ENCODE measurements at regions not wholly inside any gene's neighbourhood (a gene's known extent, or its start where the extent isn't known, plus 50 kb on each side); places are given as distances from the start of the nearest gene placed in this dataset.
"Not testable (repeated sequence)": the region's sequence is repeated elsewhere in the genome, so short reads cannot be mapped to it uniquely, and the experiment has no call there.

DNA sequence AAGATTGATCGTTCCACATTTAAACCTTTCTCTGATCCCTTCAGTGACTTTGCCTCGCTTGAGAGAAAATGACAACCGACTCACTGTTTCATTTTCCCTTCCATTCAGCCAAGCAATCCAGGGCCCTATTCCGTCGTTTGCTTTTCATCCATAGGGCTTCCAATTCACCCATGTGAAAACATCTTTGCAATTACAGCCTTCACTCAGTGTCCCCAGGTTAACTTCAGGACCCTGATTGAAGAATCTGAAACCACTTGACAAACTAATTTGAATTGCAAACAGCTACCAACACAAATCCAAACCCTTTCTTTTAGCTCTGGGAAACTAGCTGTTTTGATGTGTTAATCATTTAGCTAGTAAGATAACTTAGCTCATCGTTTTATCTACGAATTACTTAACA lies 120.2 kb upstream of the FAM9C start:
- H3K4me3 ChIP-seq (ENCODE audit: low read depth, low read length) = no peak overlapping the region
- TF ChIP-seq, protein P1, sequence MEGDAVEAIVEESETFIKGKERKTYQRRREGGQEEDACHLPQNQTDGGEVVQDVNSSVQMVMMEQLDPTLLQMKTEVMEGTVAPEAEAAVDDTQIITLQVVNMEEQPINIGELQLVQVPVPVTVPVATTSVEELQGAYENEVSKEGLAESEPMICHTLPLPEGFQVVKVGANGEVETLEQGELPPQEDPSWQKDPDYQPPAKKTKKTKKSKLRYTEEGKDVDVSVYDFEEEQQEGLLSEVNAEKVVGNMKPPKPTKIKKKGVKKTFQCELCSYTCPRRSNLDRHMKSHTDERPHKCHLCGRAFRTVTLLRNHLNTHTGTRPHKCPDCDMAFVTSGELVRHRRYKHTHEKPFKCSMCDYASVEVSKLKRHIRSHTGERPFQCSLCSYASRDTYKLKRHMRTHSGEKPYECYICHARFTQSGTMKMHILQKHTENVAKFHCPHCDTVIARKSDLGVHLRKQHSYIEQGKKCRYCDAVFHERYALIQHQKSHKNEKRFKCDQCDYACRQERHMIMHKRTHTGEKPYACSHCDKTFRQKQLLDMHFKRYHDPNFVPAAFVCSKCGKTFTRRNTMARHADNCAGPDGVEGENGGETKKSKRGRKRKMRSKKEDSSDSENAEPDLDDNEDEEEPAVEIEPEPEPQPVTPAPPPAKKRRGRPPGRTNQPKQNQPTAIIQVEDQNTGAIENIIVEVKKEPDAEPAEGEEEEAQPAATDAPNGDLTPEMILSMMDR (IDR thresholded peaks at IDR 0.05; ENCODE audit: low read depth, low read length, missing control alignments) = no peak
- DNase-seq (ENCODE audit: low read depth) = no peak

DNA sequence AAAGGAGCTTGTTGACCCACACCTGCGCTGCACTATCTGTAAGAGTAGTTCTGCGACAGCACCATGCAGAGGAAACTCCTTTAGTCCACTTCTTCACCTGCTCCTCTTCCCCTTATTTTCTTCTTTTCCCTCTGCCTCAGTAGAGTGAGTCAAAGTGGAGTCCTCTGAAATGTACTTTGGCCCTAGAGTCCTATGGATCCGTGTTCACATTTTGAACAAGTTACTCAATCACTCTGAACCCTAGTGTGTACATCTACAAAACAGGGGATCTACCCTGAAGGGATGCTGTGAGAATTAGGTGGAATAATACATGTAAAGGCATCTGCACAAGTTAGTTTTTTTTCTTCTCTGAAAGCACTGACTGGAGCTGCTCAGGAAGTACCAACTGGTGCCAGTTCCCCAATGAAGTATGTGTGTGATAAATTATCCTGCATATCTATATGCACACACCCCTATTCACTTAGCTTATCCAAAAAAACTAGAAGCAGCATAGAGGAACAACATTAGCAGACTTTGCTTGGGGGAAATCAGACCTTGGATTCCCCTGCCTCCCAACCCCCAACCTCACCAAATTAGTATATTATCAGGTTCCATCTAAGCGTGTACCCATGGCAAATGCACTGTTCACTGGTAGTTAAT lies 118.5 kb upstream of the FAM9C start:
- TF ChIP-seq, protein P1 (IDR thresholded peaks at IDR 0.05; ENCODE audit: low read depth, low read length, missing control alignments) = no peak
- DNase-seq (ENCODE audit: low read depth) = no peak
- no peak overlapping the region for H3K4me3 ChIP-seq (ENCODE audit: low read depth, low read length)

DNA sequence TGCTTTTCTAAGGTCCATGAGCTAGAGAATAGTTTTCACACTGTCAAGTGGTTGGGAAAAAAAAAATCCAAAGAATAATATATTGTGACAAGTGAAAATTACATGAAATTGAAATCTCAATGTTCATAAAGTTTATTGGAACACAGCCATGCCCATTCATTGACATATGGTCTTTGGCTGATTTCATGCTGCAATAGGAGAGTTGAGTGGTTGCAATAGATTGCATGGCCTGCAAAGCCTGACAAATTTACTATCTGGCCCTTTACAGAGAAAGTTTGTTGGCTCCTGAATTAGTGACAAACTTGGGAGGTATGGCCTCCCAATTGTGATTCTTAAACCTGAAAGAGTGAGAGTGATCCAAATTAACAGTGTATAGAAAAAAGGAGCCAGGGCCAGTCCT lies 115.5 kb upstream of the FAM9C start:
- TF ChIP-seq, protein P1 (IDR thresholded peaks at IDR 0.05; ENCODE audit: low read depth, low read length, missing control alignments) = no peak
- no peak overlapping the region for H3K4me3 ChIP-seq (ENCODE audit: low read depth, low read length)
- DNase-seq (ENCODE audit: low read depth) = no peak

DNA sequence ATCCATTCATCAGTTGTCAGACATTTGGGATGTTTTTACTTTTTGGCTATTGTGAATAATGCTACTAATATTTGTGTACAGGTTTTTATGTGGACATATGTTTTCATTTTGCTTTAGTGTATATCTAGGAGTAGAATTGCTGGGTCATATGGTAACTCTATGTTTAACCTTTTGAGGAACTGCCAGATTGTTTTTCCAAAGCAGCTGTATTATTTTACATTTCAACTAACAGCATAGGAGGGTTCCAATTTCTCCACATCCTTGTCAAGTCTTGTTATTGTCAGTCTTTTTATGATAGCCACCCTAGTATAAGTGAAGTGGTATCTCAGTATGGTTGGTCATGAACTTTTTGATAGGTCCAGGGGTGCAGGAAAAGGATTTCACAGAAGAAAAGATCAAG lies 114.5 kb upstream of the FAM9C start:
- no peak for DNase-seq (ENCODE audit: low read depth)
- TF ChIP-seq, protein P1 (IDR thresholded peaks at IDR 0.05; ENCODE audit: low read depth, low read length, missing control alignments) = no peak
- H3K4me3 ChIP-seq (ENCODE audit: low read depth, low read length) = no peak overlapping the region

DNA sequence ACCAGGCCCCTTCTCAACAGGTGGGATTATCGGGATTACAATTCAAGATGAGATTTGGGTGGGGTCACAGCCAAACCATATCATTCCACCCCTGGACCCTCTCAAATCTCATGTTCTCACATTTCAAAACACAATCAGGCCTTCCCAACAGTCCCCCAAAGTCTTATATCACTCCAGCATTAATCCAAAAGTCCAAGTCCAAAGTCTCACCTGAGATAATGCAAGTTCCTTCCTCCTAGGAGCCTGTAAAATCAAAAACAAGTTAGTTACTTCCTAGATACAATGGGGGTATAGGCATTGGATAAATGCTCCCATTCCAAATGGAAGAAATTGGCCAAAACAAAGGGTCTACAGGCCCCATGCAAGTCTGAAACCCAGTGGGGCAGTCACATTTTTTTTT lies 111.1 kb upstream of the FAM9C start:
- DNase-seq (ENCODE audit: low read depth); H3K4me3 ChIP-seq (ENCODE audit: low read depth, low read length): not testable (repeated sequence)

DNA sequence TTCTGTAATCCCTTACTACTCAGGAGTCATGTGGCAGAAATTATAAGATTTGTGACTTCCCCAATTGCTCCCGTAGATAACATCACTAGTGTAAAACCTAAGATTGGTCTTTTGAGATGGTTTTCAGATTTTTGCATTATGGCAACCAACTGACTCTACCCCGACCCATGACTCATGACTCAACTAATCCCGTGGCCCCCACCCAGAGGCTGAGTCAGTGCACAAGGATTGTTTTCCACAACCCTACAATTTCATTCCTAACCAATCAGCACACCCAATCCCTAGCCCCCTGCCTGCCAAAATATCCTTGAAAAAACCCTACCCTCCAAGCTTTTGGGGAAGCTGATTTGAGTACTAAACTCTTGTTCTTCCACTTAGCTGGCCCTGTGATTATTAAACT lies 109.4 kb upstream of the FAM9C start:
- TF ChIP-seq, protein P1 (IDR thresholded peaks at IDR 0.05; ENCODE audit: low read depth, low read length, missing control alignments) = no peak
- no peak for DNase-seq (ENCODE audit: low read depth)
- no peak overlapping the region for H3K4me3 ChIP-seq (ENCODE audit: low read depth, low read length)

DNA sequence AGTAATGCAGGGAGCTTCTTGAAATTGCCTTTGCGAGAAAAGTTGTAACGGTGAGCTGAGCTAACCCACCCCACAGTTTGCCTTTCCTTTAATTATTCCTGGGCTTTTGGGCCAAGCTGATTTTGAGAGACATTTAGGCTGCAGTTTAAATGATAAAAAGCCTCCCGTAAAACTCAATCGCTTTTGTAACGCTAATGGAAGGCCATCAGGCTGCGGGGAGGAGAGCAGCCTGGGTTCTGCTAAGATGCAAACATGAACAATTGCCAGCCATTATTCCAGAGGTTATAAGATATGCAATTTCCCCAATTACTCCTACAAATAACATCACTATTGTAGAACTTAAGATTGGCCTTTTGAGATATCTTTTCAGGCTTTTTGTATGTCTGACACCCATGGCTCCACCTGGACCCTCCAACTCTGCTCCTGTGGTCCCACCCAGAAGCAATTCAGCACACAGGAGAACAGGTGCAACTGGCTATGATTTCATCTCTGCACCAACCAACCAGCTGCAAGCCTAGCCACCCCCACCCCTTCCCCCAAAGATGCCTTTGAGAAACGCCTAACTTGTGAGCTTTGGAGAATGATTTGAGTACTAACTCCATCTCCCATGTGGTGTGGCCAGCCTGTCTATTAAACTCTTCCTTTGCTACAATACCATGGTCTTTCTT lies 108.2 kb upstream of the FAM9C start:
- no peak for DNase-seq (ENCODE audit: low read depth)
- TF ChIP-seq, protein P1 (IDR thresholded peaks at IDR 0.05; ENCODE audit: low read depth, low read length, missing control alignments) = no peak
- no peak overlapping the region for H3K4me3 ChIP-seq (ENCODE audit: low read depth, low read length)

Measured in GM12864 (cell line).